ENCODE measurements at regions not wholly inside any gene's neighbourhood (a gene's known extent, or its start where the extent isn't known, plus 50 kb on each side); places are given as distances from the start of the nearest gene placed in this dataset.

DNA sequence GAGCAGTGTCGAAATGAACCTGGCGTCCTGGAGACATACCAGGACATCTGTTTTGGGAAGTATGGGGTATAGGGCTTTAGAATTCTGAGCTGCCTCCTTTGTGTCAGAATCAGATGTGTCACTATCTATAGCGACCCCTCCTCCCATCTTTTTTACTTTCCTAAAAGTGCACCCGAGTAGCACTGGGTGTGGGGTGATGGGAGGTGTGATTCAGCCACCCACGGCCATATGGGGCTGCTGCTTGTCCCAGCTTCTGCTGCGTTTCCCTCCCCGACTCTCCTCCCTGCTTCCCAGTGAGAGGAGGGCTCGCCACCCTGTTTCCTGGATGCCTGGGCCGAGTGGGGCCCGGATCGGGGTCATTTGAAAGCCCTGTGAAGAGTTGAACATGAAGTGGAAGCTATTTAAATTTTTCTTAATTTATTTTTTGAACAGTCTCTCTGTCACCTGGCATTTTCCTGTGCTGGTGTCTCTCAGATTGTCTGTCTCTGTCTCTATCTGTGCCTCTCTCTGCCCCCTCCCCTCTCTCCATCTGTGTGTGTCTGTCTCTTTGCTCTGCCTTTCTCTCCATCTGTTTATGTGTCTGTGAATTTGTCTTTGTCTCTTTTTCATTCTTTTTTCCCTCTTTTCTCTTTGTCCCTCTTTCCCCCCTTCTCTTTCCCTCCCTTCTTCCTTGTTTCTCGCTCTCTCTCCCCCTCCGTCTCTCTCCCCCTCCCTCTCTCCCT lies 638.8 kb upstream of the EEF2KMT start:
- TF ChIP-seq, protein P1, sequence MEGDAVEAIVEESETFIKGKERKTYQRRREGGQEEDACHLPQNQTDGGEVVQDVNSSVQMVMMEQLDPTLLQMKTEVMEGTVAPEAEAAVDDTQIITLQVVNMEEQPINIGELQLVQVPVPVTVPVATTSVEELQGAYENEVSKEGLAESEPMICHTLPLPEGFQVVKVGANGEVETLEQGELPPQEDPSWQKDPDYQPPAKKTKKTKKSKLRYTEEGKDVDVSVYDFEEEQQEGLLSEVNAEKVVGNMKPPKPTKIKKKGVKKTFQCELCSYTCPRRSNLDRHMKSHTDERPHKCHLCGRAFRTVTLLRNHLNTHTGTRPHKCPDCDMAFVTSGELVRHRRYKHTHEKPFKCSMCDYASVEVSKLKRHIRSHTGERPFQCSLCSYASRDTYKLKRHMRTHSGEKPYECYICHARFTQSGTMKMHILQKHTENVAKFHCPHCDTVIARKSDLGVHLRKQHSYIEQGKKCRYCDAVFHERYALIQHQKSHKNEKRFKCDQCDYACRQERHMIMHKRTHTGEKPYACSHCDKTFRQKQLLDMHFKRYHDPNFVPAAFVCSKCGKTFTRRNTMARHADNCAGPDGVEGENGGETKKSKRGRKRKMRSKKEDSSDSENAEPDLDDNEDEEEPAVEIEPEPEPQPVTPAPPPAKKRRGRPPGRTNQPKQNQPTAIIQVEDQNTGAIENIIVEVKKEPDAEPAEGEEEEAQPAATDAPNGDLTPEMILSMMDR (IDR thresholded peaks at IDR 0.05 in 8 of 11, conservative IDR thresholded peaks at IDR 0.05 in 3 of 11) = no peak
- TF ChIP-seq POLR2AphosphoS5 (IDR thresholded peaks at IDR 0.05) = no peak
